ENCODE measurements at regions not wholly inside any gene's neighbourhood (a gene's known extent, or its start where the extent isn't known, plus 50 kb on each side); places are given as distances from the start of the nearest gene placed in this dataset.

DNA sequence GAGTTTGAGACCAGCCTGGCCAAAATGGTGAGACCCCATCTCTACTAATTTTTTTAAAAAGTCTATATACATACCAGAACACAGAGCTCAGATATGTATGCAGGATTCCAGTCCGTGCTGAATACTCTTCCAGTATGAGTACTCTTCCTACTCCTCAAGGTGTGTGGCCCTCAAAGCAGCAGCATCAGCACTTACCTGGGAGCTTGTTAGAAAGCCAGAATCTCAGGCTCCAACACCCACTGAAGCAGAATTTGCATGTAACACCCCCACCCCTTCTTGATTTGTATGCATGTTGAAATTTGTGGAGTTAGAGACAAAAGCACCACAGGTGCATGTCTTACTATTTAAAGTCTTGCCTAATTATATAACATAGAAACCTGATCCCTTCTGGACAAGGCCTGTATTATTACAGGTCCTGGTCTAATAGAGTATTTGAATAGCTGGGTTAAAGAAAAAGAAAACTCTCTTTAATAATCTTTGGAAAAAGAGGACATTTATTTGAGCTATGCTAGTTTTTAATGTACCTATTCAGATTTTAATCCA lies 50.3 kb upstream of the NFE2L2 start:
- FAIRE-seq (no peak), DNase-seq (ENCODE audit: low spot score) (no peak)

DNA sequence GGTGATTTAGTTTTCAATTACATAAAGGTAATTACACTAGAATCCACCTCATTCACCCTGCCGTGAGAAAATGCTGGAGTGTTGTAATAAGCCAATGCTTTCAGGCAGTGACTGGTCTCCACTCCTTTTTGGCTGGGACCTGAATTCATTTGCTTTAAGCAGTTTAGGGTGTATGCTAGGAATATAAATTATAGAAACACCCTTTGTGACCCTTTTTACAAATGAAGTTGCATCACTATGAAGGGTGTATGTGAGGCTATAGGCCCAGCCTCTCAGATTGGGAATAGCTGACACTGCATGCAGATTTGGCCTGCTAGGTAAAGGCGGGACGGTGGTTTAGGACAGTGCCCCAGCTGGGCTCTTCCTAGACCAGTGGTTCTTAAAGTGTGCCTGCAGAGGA lies 50.8 kb upstream of the NFE2L2 start:
- DNase-seq (ENCODE audit: low spot score) (no peak), FAIRE-seq (no peak)

DNA sequence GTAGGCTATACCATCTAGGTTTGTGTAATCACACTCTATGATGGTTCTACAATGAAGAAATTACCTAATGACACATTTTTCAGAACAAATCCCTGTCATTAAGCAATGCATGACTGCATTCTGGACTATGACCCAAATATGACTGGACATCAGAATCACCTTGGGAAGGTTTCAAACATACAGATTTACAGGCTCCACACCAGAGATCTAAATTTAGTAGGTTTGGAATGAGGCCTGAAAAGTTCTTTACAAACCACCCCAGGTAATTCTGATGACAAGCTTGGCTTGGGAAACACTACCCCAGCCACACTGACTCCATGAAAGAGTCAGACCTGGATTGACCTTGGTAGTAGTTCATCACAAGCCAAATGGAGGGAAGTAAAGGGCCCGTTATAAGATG lies 52.2 kb upstream of the NFE2L2 start:
- no peak for FAIRE-seq
- no peak for DNase-seq (ENCODE audit: low spot score)

DNA sequence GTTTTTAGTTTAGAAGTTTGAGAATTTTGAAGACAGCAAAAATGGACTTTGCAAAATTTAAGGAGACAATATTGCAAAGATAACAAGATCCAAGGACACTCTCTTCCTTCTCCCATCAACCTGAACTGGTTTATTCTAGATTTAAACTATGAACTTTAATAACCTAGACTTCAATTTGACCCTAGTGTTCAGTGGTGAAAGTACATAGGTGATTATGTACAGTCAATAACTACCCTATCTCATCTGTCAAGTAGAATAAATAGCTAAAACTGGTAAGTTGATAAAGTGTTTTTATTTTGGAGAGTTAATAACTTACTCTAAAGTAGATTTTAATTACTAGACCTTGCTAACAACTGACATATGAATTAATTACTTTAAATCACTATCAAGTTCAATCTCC lies 52.9 kb upstream of the NFE2L2 start:
- FAIRE-seq (no peak), DNase-seq (ENCODE audit: low spot score) (no peak)

DNA sequence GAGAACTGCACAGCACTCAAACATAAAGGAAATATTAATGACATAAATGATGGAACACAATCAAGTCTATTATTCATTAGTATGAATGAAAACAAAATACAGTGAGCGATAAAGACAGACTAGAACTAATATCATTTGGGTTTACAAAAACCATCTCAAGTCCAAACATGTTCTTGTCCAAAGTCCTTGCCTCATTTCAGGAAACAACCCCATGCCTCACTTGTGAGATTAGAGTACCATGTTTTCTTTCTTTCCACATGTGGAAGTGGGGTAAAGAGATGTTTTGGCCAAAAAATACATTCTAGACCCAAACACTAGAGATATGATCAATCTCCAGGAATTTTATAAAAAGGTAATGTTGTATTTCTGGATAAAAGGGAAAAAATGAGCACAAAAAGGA lies 53.3 kb upstream of the NFE2L2 start:
- DNase-seq (ENCODE audit: low spot score) (no peak), FAIRE-seq (no peak)

DNA sequence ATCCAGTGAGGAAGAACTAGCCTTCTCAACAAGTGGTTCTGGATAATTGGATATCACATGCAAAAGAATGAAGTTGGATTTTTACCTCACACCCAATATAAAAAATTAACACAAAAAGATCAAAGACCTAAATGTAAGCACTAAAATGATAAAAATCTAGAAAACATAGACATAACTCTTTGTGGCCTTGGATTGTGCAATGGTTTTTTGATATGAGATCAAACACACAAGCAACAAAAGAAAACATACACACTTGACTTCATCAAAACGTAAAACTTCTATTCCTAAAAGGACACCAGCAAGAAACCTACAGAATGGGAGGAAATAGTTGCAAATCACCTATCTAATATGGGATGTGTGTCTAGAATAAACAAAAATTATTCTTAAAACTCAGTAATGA lies 54.1 kb upstream of the NFE2L2 start:
- FAIRE-seq, result no peak
- DNase-seq (ENCODE audit: low spot score), result no peak

DNA sequence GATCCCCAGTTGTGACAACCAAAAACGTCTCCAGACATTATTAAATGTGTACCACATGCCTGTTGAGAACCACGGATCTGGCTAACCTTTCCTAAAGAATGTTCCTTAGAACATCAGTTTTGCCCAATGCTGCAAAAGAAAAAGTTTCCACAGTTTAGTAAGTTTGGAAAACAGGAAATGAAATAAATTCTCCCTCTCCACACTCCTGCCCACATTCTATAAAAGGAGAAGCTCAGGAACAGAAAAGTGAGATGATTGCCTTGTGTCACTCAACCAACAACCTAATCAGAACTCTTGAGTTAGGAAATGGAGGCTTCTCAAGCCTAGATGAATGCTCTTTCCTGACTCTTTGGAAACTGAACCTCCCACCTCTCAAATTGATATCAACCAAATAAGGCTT lies 56.1 kb upstream of the NFE2L2 start:
- DNase-seq (ENCODE audit: low spot score) (no peak), FAIRE-seq (no peak)

DNA sequence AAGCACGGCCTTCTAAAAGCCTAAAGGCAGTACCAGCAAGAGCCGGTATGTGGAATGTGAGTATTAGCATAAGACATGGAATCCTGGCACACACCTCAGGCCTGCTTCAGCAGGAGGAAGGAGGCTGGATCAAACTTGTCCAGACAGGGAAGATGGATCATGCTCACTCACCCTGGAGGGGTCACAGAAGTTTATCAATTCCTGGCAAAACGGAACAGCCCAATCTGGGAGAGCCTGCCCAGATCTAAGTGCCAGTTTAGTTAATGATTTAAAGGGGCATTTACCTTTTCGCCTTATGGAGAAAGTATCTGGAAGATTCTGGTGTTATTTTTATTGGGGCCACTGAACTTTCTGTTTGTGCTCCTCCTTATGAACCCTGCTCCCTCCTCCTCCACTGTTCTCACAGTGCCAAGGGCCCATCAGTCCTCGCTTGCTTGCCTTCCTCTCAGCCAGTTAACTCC lies 58.3 kb upstream of the NFE2L2 start:
- FAIRE-seq, result no peak

DNA sequence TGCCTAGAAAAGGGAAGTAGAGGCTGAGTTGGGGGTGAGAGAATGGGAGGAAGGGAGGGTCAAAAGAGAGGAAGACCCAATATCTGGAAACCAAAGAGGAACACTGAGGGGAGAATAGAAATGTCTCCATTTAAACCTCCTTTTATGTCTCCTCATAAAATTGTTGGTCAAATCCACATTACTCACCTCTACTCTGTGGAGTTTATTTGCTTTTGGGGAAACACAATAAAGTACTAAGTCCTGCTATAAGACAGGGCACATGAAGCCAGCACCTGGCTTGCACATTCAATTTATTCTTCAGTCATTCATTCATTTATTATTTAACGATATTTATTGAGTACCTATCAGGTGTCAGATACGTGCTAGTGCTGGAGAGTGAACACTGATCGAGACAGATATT lies 60.3 kb upstream of the NFE2L2 start:
- no peak for DNase-seq (ENCODE audit: low spot score)
- FAIRE-seq, result no peak

More for the DNA sequence above, 58.3 kb upstream of the NFE2L2 start:
- DNase-seq (ENCODE audit: low spot score), result no peak

DNA sequence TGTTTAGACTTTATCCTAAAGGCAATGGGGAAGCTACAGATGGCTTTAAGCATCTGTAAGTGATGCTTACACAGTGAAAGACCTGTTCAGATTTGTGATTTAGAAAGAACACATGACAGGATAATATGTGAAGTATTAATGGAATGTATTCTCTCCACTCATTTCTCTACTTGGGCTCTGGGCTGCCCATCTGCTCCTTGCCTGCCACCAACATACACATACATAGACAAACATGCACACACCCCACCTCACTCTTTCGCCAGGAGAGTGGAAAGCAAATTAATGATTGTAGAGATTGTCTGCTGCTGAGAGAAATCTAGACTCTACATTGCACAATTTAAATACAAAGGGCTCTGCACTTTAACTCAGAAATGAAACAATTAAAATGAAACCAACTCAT lies 61.0 kb upstream of the NFE2L2 start:
- no peak for DNase-seq (ENCODE audit: low spot score)
- no peak for FAIRE-seq

DNA sequence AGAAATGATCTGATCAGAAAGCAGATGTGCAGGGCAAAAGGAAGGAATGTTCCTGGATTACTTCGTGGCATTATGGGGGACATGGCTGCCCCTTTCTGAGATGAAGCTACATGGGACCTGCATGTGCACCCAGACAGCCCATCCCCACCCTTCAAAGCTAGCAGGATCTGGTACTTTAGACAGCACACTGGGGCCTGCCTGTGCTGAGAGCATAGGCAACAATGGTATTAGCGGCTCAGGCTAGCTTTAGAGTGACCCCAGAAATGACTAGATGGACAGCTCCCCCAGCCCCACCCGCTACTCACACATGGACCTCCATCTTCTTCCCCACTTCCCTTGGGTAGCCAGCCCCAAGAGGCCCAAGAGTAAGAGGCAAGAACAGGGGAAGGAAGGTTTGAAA lies 61.5 kb upstream of the NFE2L2 start:
- FAIRE-seq (no peak), DNase-seq (ENCODE audit: low spot score) (no peak)

DNA sequence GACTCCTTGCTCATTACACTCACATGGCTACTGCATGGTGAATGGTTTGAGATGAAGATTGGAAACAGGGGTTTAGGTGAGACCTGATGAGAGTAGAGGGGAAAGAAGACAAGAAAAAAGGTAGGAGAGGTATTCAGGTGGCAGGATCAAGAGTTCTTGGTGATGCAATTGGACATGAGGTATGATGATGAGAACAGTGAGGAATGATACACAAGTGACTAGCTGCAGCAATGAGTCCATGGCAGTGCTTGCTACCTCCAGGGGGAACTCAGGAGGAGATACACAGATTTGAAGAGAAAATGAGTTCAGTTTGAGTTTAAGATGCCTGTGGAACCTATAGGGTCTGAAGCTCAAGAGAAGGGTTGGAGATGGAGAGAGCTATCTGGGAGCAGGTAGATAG lies 62.1 kb upstream of the NFE2L2 start:
- no peak for FAIRE-seq
- no peak for DNase-seq (ENCODE audit: low spot score)

DNA sequence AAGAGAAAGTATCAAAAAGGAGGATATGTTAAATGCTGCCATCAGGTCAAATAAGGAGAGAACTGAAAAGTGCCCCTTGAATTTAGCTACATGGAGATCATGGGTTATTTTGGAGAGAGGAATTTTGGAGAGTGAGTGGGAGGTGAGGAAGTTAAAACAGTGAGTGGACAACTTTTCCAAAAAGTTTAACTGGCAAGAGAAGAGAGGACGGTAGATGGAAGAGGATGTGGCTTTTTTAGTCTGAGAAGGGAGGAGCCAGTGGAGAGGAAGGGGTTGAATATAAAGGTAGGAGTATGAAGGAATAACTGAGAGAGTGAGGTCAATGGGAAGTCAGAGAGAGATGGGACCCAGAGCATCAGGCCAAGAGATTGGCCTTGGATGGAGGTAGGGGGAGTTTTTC lies 62.5 kb upstream of the NFE2L2 start:
- no peak for DNase-seq (ENCODE audit: low spot score)
- no peak for FAIRE-seq

DNA sequence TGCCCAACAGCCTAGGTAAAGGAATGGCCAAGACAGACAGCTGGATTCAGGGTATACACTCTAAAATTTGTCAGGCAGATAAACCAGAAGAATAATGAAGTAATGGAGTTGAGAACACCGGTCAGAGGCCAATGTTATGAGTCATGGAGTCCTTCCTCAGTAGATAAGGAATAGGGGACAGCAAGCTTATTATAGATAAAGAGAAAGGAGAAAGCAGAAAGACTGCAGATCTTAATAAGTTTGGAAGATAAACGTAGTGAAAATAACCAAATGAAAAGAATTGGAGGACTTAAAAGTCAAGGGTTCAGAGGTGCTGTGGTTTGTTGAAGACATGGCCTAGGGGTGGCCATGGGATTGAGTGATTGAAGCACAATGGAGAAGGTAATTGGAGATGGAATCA lies 63.5 kb upstream of the NFE2L2 start:
- peak; percentile 62 for FAIRE-seq
- peak; percentile 64 for DNase-seq (ENCODE audit: low spot score)

DNA sequence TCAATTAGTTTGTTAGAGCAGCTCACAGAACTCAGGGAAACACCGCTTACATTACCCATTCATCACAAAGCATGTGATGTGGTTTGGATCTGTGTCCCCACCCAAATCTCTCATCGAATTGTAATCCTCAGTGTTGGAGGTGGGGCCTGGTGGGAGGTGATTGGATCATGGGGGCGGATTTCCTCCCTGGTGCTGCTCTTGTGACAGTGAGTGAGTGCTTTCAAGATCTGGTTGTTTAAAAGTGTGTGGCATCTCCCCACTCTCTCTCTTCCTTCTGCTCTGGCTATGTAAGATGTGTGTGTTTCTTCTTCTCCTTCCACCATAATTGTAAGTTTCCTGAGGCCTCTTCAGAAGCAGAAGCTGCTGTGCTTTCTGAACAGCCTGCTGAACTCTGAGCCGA lies 63.5 kb upstream of the AGPS start:
- FAIRE-seq, result no peak
- no peak for DNase-seq (ENCODE audit: low spot score)

DNA sequence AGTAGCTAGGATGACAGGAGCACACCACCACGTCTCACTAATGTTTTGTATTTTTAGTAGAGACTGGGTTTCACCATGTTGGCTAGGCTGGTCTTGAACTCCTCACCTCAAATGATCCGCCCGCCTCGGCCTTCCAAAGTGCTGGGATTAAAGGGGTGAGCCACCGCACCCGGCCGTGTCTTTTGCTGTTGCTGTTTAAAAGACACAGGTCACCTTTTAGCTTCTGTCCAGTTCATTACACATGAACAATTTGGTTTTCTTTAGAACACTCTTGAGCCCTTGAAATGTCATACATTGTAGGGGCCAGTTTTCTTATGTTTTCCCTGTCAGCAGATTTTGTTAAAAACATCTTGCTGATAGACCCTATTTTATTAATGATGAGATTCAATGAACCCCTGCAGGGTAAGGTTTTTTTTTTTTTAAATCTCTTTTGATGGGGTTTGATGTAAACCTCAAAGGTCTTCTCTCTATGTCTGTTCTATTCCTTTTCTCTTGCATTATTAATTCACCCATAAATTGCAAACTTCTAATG lies 61.0 kb upstream of the AGPS start:
- DNase-seq (ENCODE audit: low spot score) (no peak), FAIRE-seq (no peak)

DNA sequence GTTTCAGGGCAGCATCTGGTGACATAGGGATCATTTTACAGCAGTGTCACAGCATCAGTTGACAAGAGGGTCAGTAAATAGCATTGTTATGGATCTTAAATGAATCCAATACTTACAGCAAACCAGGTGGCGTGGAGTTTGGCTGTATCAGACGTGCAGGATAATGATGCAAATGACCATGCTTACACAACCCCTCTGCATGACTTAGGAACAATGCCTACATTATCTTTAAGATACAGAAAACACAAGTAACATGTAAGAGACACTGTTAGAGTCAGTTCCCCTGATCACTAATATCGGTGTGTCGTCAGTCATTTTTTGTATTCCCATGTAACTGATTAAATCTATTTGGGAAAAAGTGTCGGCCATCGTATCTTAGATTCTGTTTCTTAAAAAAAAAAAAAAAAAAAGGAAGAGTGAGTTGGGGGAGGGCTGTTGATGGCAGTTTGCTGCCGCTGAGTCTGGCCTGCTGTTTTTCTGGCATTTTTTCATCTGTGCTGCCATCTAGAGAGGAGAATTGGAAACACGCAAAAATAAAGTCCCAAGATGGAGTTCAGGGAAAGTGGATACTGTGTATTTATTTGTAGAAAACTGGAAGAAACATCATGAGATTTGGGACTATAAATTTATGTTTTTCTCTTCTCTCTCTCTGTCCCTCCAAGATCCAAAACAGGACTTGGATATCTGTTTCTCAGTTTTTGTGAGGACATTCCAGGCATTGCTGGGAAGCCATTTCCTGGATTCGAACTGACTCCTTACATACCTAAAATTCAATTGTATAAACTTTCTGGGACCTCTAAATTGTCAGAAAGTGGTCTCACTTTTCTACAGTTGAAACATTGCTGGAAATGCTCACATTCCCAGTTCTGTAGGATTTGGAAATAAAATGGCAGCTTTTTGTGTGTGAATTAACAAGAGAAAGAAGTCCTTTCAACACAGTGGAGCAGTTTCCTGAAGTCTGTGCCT lies 60.3 kb upstream of the AGPS start:
- peak; percentile 85 for FAIRE-seq
- peak; percentile 56 for DNase-seq (ENCODE audit: low spot score)

DNA sequence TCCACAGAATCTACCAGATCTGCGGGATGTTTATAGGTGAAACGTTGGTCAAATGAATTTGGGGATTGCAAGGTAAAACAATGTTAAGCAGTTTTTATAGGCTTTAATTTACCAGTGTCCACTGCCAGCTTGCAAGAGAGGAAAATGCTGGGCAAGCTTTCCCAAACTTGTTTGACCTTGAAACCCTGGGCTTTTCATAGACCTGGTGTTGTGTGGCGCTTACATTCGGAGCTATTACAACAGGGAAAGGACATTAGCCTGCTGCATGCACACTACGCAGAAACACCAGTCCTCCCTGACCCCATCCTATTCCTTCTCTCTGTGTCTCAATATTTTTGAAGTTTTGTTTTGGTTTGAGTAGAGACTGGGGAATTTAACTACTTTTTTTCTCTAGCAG lies 59.6 kb upstream of the AGPS start:
- DNase-seq (ENCODE audit: low spot score) (no peak), FAIRE-seq (no peak)

DNA sequence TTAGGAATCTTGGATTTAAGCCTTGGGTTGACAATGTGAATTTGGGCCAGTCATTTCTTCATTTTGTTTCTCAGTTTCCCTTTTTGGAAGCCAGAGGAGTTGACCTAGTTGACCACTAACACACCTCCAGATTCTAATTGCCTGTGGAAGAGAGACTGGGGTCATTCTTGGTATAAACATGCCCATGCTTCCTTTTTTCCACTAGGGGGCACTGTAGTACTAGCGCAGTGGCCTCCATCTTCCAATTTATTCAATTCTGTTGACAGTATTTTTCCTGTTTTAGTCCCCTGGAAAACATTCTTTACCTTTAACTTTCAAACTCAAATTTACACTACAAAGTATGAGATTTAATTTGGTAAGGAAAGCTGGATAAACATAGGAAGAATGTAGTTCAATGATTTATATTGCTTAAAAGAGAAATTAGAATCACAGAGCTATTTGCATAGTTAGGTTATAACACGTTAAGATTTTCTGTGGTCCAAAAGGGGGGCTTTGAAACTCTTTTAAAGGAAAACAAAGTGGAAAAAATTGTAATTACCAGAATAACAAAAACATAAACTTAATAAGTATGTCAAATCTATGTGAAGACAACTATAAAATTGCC lies 57.5 kb upstream of the AGPS start:
- FAIRE-seq (peak; percentile 74), DNase-seq (ENCODE audit: low spot score) (peak; percentile 65)

DNA sequence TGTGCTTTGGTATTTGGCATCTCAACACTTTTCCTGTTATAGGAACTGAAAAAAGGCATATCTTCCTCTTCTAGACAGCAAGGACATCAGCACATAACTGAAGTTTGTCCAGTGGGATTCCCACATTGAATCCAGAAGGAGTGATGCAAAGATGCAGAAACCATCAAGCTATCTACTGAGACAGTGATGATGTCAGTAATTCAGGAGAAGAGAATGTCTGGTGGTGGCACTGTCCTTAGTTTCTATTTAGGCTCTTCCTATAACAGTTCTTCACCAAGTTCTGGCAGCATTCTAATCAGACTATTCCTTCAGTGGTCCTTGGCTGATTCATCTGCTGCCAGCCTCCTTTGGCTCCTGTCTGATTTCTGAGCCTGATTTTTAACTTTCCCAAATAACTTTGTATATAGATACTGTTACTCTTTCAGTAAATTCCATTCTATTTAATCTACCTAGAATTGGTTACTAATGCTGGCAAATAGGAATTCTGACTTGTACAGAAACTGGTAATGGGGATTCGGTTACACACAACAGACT lies 56.6 kb upstream of the AGPS start:
- no peak for DNase-seq (ENCODE audit: low spot score)
- no peak for FAIRE-seq

DNA sequence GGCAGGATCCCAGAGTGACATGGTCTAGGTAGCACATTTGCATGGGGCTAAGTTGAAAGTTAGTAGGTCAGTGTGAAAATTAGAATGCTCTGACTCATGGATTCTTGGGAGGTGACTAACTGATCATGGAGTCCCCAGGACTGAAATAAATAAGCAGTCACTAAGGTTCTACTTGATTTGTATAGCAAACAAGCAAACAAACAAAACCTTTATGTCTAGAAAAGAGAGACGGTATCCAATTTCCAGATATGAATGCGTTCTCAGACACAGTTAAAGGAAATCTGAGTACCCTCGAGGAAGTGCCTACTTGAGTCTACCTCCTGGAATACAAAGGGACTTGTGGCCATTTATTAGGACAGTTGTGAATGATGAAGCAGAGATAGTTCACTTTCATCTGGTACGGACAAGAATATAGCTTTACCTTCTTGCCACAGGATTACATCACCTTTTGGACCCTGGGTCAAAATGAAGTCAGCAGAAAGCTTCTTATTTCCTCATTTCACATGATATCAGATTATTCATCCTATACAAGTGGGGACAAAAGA lies 54.3 kb upstream of the AGPS start:
- peak; percentile 85 for DNase-seq (ENCODE audit: low spot score)
- FAIRE-seq, result peak; percentile 79

DNA sequence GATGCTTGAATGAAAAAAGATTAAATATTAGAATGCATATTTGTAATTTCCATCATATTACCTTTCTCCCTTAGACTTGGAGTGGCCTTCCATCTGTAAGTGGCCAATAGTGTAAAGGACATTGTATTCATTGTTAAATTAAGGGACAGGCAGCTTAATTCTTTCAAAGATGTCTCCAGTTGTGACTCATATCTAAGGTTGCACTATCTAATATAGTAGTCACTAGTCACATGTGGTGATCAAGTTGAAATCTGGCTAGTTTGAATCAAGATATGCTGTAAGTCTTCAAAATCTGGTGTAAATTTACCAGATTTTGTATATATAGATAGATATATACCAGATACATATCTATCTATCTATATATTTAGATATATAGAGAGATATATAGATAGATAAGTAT lies 52.4 kb upstream of the AGPS start:
- FAIRE-seq (no peak), DNase-seq (ENCODE audit: low spot score) (no peak)
